Thyroid gland (tissue), 4 donors: ENCODE measurements at regions not wholly inside any gene's neighbourhood (a gene's known extent, or its start where the extent isn't known, plus 50 kb on each side); places are given as distances from the start of the nearest gene placed in this dataset.

Source experiments
- POLR2A ChIP-seq, 2 donors: fragments of 450-650 bp; IDR thresholded peaks; one replicate each; pipeline ENCODE4 v1.6.1; 2017; ENCODE audit warnings: antibody characterized with exemption in 2 of 2, mild to moderate bottlenecking in 2 of 2, moderate library complexity in 1 of 2
- TF ChIP-seq, protein P1 (sequence below), 6 experiments: fragments of 200-600 bp in 3 of 6; fragments of 450-650 bp in 3 of 6; sonication (generic) in 3 of 6; IDR thresholded peaks; one replicate each; pipeline ENCODE4 v1.5.1; 2016 to 2019; ENCODE audit warnings: antibody characterized with exemption in 6 of 6, mild to moderate bottlenecking in 2 of 6, inconsistent platforms in 1 of 6, moderate library complexity in 1 of 6

DNA sequence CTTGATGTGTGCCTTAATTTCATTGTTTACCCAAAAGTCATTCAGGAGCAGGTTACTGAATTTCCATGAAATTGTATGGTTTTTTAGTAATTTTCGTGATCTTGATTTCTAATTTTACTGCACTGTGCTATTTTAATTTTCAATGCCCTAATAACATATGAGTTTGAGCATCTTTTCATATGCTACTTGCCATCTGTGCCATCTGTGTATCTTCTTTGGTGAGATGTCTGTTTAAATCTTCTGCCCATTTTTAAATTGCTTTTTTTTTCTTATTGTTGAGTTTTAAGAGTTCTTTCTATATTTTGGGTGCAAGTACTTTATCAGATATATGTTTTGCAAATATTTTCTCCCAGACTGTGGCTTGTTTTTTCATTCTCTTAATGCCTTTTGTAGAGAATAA lies 165.9 kb downstream of the ST6GAL2 start:
- TF ChIP-seq POLR2A (IDR thresholded peaks at IDR 0.05): no peak
- TF ChIP-seq, protein P1, sequence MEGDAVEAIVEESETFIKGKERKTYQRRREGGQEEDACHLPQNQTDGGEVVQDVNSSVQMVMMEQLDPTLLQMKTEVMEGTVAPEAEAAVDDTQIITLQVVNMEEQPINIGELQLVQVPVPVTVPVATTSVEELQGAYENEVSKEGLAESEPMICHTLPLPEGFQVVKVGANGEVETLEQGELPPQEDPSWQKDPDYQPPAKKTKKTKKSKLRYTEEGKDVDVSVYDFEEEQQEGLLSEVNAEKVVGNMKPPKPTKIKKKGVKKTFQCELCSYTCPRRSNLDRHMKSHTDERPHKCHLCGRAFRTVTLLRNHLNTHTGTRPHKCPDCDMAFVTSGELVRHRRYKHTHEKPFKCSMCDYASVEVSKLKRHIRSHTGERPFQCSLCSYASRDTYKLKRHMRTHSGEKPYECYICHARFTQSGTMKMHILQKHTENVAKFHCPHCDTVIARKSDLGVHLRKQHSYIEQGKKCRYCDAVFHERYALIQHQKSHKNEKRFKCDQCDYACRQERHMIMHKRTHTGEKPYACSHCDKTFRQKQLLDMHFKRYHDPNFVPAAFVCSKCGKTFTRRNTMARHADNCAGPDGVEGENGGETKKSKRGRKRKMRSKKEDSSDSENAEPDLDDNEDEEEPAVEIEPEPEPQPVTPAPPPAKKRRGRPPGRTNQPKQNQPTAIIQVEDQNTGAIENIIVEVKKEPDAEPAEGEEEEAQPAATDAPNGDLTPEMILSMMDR (IDR thresholded peaks at IDR 0.05): no peak
